ENCODE measurements at regions not wholly inside any gene's neighbourhood (a gene's known extent, or its start where the extent isn't known, plus 50 kb on each side); places are given as distances from the start of the nearest gene placed in this dataset.
A peak's percentile ranks its signal among the peaks of the same experiment; 100 is the strongest.

- H3K4me3 ChIP-seq (replicated peaks; ENCODE audit: low read depth, low read length): no peak overlapping the region
- DNase-seq (ENCODE audit: low read depth): no peak
- no peak for TF ChIP-seq CTCF (IDR thresholded peaks at IDR 0.05; ENCODE audit: low read length, missing control alignments)
Measured at GRCh38 chr2:123915380-123915779, 109.7 kb upstream of the CNTNAP5 start.

- no peak for DNase-seq (ENCODE audit: low read depth)
- TF ChIP-seq CTCF (IDR thresholded peaks at IDR 0.05; ENCODE audit: low read length, missing control alignments): no peak
- H3K4me3 ChIP-seq (replicated peaks; ENCODE audit: low read depth, low read length): no peak overlapping the region
Measured at GRCh38 chr2:123916051-123916450, 109.0 kb upstream of the CNTNAP5 start.

GRCh38 chr2:123916531-123916930 is 108.6 kb upstream of the CNTNAP5 start:
- no peak for TF ChIP-seq CTCF (IDR thresholded peaks at IDR 0.05; ENCODE audit: low read length, missing control alignments)
- no peak overlapping the region for H3K4me3 ChIP-seq (replicated peaks; ENCODE audit: low read depth, low read length)
- no peak for DNase-seq (ENCODE audit: low read depth)

GRCh38 chr2:123917241-123917640 is 107.8 kb upstream of the CNTNAP5 start:
- H3K4me3 ChIP-seq (replicated peaks; ENCODE audit: low read depth, low read length): no peak overlapping the region
- no peak for TF ChIP-seq CTCF (IDR thresholded peaks at IDR 0.05; ENCODE audit: low read length, missing control alignments)

GRCh38 chr2:123928358-123928757 is 96.7 kb upstream of the CNTNAP5 start:
- no peak overlapping the region for H3K4me3 ChIP-seq (replicated peaks; ENCODE audit: low read depth, low read length)
- TF ChIP-seq CTCF (IDR thresholded peaks at IDR 0.05; ENCODE audit: low read length, missing control alignments): no peak

More at GRCh38 chr2:123917241-123917640, 107.8 kb upstream of the CNTNAP5 start:
- DNase-seq (ENCODE audit: low read depth): no peak

GRCh38 chr2:123935405-123935804 is 89.7 kb upstream of the CNTNAP5 start:
- no peak for DNase-seq (ENCODE audit: low read depth)
- H3K4me3 ChIP-seq (replicated peaks; ENCODE audit: low read depth, low read length): no peak overlapping the region
- no peak for TF ChIP-seq CTCF (IDR thresholded peaks at IDR 0.05; ENCODE audit: low read length, missing control alignments)

More at GRCh38 chr2:123928358-123928757, 96.7 kb upstream of the CNTNAP5 start:
- DNase-seq (ENCODE audit: low read depth): no peak

GRCh38 chr2:123953846-123954245 is 71.2 kb upstream of the CNTNAP5 start:
- no peak for TF ChIP-seq CTCF (IDR thresholded peaks at IDR 0.05; ENCODE audit: low read length, missing control alignments)
- DNase-seq (ENCODE audit: low read depth): peak; percentile 53

More at GRCh38 chr2:123953846-123954245, 71.2 kb upstream of the CNTNAP5 start:
- no peak overlapping the region for H3K4me3 ChIP-seq (replicated peaks; ENCODE audit: low read depth, low read length)

All from fibroblast of pulmonary artery (primary cell).